ENCODE measurements at regions not wholly inside any gene's neighbourhood (a gene's known extent, or its start where the extent isn't known, plus 50 kb on each side); places are given as distances from the start of the nearest gene placed in this dataset.
"Not testable (repeated sequence)": the region's sequence is repeated elsewhere in the genome, so short reads cannot be mapped to it uniquely, and the experiment has no call there.

- H3K9me3 Mint-ChIP-seq: peaks cover 2% of the 10 kb centered on the region
- H3K4me1 Mint-ChIP-seq: peaks cover 3% of the 10 kb centered on the region
- no peaks in the 10 kb centered on the region for H3K36me3 Mint-ChIP-seq (ENCODE audit: low read depth)
- TF ChIP-seq CTCF (conservative IDR thresholded peaks at IDR 0.05): no peak
- no peak overlapping the region for H3K4me3 Mint-ChIP-seq
- H3K27ac Mint-ChIP-seq (ENCODE audit: unreplicated experiment): no peak overlapping the region
- no peak for DNase-seq (ENCODE audit: low read depth, low spot score)
- H3K27me3 Mint-ChIP-seq (ENCODE audit: low read depth): no peaks in the 10 kb centered on the region
Measured at GRCh38 chr2:226169751-226170581, 629.7 kb downstream of the IRS1 start.

GRCh38 chr2:226168496-226169160 is 631.0 kb downstream of the IRS1 start:
- H3K4me3 Mint-ChIP-seq: no peak overlapping the region
- H3K27me3 Mint-ChIP-seq (ENCODE audit: low read depth): no peaks in the 10 kb centered on the region
- DNase-seq (ENCODE audit: low read depth, low spot score): no peak
- no peak overlapping the region for H3K27ac Mint-ChIP-seq (ENCODE audit: unreplicated experiment)
- H3K4me1 Mint-ChIP-seq: peaks cover 3% of the 10 kb centered on the region
- peaks cover 2% of the 10 kb centered on the region for H3K9me3 Mint-ChIP-seq
- H3K36me3 Mint-ChIP-seq (ENCODE audit: low read depth): no peaks in the 10 kb centered on the region
- no peak for TF ChIP-seq CTCF (conservative IDR thresholded peaks at IDR 0.05)

DNA sequence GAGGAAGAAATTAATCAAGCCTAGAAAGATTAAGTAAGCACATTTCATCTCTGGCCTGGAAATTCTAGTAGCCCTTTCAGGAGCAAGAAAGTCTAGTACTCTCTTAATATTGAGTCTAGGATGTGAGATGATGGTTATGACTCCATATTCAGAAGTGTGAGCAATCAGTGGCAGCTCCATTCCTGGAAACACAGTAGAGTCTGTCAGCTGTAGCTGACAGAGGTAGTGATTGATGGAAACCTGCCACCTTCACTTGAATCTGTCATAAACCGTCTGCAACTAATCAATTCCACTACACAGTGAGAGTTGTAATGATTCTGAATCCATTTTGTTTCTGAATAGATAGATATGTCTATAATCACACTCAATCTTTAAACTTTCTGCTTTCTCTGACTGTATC is 635.1 kb downstream of the IRS1 start:
- Mint-ChIP-seq H3K9me3 (peaks cover 3% of the 10 kb centered on the region), H3K36me3 (ENCODE audit: low read depth) (no peaks in the 10 kb centered on the region), H3K27ac (ENCODE audit: unreplicated experiment) (peak overlapping the region; percentile 2), H3K27me3 (ENCODE audit: low read depth) (no peaks in the 10 kb centered on the region), H3K4me3 (no peak overlapping the region), H3K4me1 (peaks cover 9% of the 10 kb centered on the region)
- TF ChIP-seq CTCF (conservative IDR thresholded peaks at IDR 0.05): no peak
- no peak for DNase-seq (ENCODE audit: low read depth, low spot score)

GRCh38 chr2:226160617-226161016 is 639.0 kb downstream of the IRS1 start:
- H3K9me3 Mint-ChIP-seq; DNase-seq (ENCODE audit: low read depth, low spot score); H3K27me3 Mint-ChIP-seq (ENCODE audit: low read depth); H3K36me3 Mint-ChIP-seq (ENCODE audit: low read depth); H3K27ac Mint-ChIP-seq (ENCODE audit: unreplicated experiment); H3K4me3 Mint-ChIP-seq: not testable (repeated sequence)
- peaks cover 36% of the 10 kb centered on the region for H3K4me1 Mint-ChIP-seq

- no peak overlapping the region for H3K4me3 Mint-ChIP-seq
- no peak overlapping the region for H3K27ac Mint-ChIP-seq (ENCODE audit: unreplicated experiment)
- H3K36me3 Mint-ChIP-seq (ENCODE audit: low read depth): no peaks in the 10 kb centered on the region
- H3K9me3 Mint-ChIP-seq: peaks cover 3% of the 10 kb centered on the region
- H3K27me3 Mint-ChIP-seq (ENCODE audit: low read depth): no peaks in the 10 kb centered on the region
- no peak for TF ChIP-seq CTCF (conservative IDR thresholded peaks at IDR 0.05)
- peaks cover 42% of the 10 kb centered on the region for H3K4me1 Mint-ChIP-seq
- DNase-seq (ENCODE audit: low read depth, low spot score): no peak
Measured at GRCh38 chr2:226159875-226160479, 639.6 kb downstream of the IRS1 start.

GRCh38 chr2:226158940-226159339 is 640.7 kb downstream of the IRS1 start:
- peaks cover 51% of the 10 kb centered on the region for H3K4me1 Mint-ChIP-seq
- no peak for DNase-seq (ENCODE audit: low read depth, low spot score)
- H3K36me3 Mint-ChIP-seq (ENCODE audit: low read depth): no peaks in the 10 kb centered on the region
- no peak for TF ChIP-seq CTCF (conservative IDR thresholded peaks at IDR 0.05)
- H3K4me3 Mint-ChIP-seq: no peak overlapping the region
- peaks cover 3% of the 10 kb centered on the region for H3K9me3 Mint-ChIP-seq
- H3K27ac Mint-ChIP-seq (ENCODE audit: unreplicated experiment): no peak overlapping the region
- H3K27me3 Mint-ChIP-seq (ENCODE audit: low read depth): no peaks in the 10 kb centered on the region
